ENCODE measurements at regions not wholly inside any gene's neighbourhood (a gene's known extent, or its start where the extent isn't known, plus 50 kb on each side); places are given as distances from the start of the nearest gene placed in this dataset.

- no peak for DNase-seq
These were observed 313.0 kb upstream of the TEX13C start for GRCh38 chrX:125006704-125007103.

GRCh38 chrX:125012585-125012984 lies 307.1 kb upstream of the TEX13C start:
- no peak for DNase-seq

DNA sequence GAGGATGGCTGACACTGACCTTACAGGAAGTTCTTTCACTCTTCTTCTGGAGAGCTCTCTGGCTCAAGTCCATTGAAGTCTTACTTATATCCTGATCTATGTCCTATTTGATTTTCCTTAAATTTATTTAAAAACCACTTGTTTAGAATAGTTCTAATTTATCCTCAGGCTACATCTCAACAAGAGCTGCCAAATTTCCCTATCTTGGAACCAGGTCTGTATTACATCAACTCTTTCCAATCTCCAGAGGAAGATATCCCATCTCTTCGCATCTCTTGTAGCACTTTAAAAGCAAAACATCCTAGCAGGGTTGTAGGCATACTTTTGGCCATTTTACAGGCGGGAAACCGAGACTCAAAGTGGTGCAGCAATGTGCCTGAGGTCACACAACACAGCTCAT lies 290.5 kb upstream of the TEX13C start:
- DNase-seq, result no peak

Data from CD4-positive, alpha-beta T cell treated with Interleukin-17A for 1 hour (primary cell).